IgD-negative memory B cell (primary cell): ENCODE measurements at regions not wholly inside any gene's neighbourhood (a gene's known extent, or its start where the extent isn't known, plus 50 kb on each side); places are given as distances from the start of the nearest gene placed in this dataset.
A peak's percentile ranks its signal among the peaks of the same experiment; 100 is the strongest.

ENCODE experiments used
- H3K27ac Mint-ChIP-seq, 3 donors: one replicate each; pipeline ENCODE4 v1.8.0; 2020 to 2022; ENCODE audit warnings: mild to moderate bottlenecking in 3 of 3, mixed read lengths in 3 of 3, moderate library complexity in 1 of 3
- H3K27me3 Mint-ChIP-seq: one replicate; pipeline ENCODE4 v1.8.0; 2021; ENCODE audit warnings: mixed read lengths
- H3K36me3 Mint-ChIP-seq: one replicate; pipeline ENCODE4 v1.8.0; 2020; ENCODE audit warnings: mild to moderate bottlenecking, mixed read lengths
- H3K4me1 Mint-ChIP-seq, 3 donors: one replicate each; pipeline ENCODE4 v1.8.0; 2020 to 2022; ENCODE audit warnings: mixed read lengths in 3 of 3, mild to moderate bottlenecking in 1 of 3
- H3K4me3 Mint-ChIP-seq, 4 donors: one replicate each; pipeline ENCODE4 v1.8.0; 2020 to 2022; ENCODE audit warnings: mild to moderate bottlenecking in 4 of 4, mixed read lengths in 4 of 4, moderate library complexity in 3 of 4
- H3K9me3 Mint-ChIP-seq, 3 donors: one replicate each; pipeline ENCODE4 v1.8.0; 2020 to 2021; ENCODE audit warnings: mixed read lengths in 3 of 3, mild to moderate bottlenecking in 1 of 3

GRCh38 chr1:67582625-67583461 is 102.2 kb upstream of the GADD45A start:
- H3K9me3 Mint-ChIP-seq: peaks cover 0 to 2% (median 0%) of the 10 kb centered on the region in 3 donors
- H3K36me3 Mint-ChIP-seq: peaks cover 5% of the 10 kb centered on the region
- H3K27ac Mint-ChIP-seq: peak overlapping the region in 1 of 3 donors; percentile 23
- H3K4me3 Mint-ChIP-seq: no peak overlapping the region
- H3K27me3 Mint-ChIP-seq: peaks cover 2% of the 10 kb centered on the region
- no peaks in the 10 kb centered on the region for H3K4me1 Mint-ChIP-seq

- Mint-ChIP-seq H3K36me3 (peaks cover 5% of the 10 kb centered on the region), H3K9me3 (peaks cover 0 to 3% (median 0%) of the 10 kb centered on the region in 3 donors), H3K4me3 (no peak overlapping the region), H3K27me3 (peaks cover 2% of the 10 kb centered on the region), H3K4me1 (no peaks in the 10 kb centered on the region), H3K27ac (no peak overlapping the region)
These were observed 101.5 kb upstream of the GADD45A start for GRCh38 chr1:67583462-67583950.

- peaks cover 0 to 4% (median 0%) of the 10 kb centered on the region in 3 donors for H3K9me3 Mint-ChIP-seq
- H3K27ac Mint-ChIP-seq: no peak overlapping the region
- peaks cover 2% of the 10 kb centered on the region for H3K27me3 Mint-ChIP-seq
- H3K4me1 Mint-ChIP-seq: no peaks in the 10 kb centered on the region
- peaks cover 5% of the 10 kb centered on the region for H3K36me3 Mint-ChIP-seq
- no peak overlapping the region for H3K4me3 Mint-ChIP-seq
These were observed 100.1 kb upstream of the GADD45A start for GRCh38 chr1:67584938-67585337.

GRCh38 chr1:67586596-67586995 is 98.4 kb upstream of the GADD45A start:
- H3K36me3 Mint-ChIP-seq: peaks cover 4% of the 10 kb centered on the region
- peaks cover 0 to 4% (median 0%) of the 10 kb centered on the region in 3 donors for H3K9me3 Mint-ChIP-seq
- H3K27ac Mint-ChIP-seq: no peak overlapping the region
- no peak overlapping the region for H3K4me3 Mint-ChIP-seq
- peaks cover under 1% of the 10 kb centered on the region for H3K27me3 Mint-ChIP-seq
- H3K4me1 Mint-ChIP-seq: no peaks in the 10 kb centered on the region

GRCh38 chr1:67588178-67588855 is 96.7 kb upstream of the GADD45A start:
- Mint-ChIP-seq H3K27ac (no peak overlapping the region), H3K4me1 (no peaks in the 10 kb centered on the region), H3K27me3 (no peaks in the 10 kb centered on the region), H3K9me3 (peaks cover 0 to 4% (median 0%) of the 10 kb centered on the region in 3 donors), H3K4me3 (no peak overlapping the region), H3K36me3 (peaks cover 4% of the 10 kb centered on the region)

GRCh38 chr1:67589519-67590233 is 95.3 kb upstream of the GADD45A start:
- Mint-ChIP-seq H3K36me3 (peaks cover 4% of the 10 kb centered on the region), H3K4me3 (no peak overlapping the region), H3K9me3 (peaks cover 0 to 4% (median 0%) of the 10 kb centered on the region in 3 donors), H3K27me3 (no peaks in the 10 kb centered on the region), H3K27ac (no peak overlapping the region), H3K4me1 (no peaks in the 10 kb centered on the region)

- Mint-ChIP-seq H3K27me3 (no peaks in the 10 kb centered on the region), H3K27ac (no peak overlapping the region), H3K4me3 (no peak overlapping the region), H3K36me3 (peaks cover 4% of the 10 kb centered on the region), H3K4me1 (no peaks in the 10 kb centered on the region), H3K9me3 (peaks cover 0 to 4% (median 0%) of the 10 kb centered on the region in 3 donors)
These were observed 94.7 kb upstream of the GADD45A start for GRCh38 chr1:67590329-67590728.

- Mint-ChIP-seq H3K9me3 (peaks cover 0 to 3% (median 2%) of the 10 kb centered on the region in 3 donors), H3K4me3 (no peak overlapping the region), H3K27ac (no peak overlapping the region), H3K4me1 (no peaks in the 10 kb centered on the region), H3K36me3 (peaks cover 1% of the 10 kb centered on the region), H3K27me3 (peaks cover 2% of the 10 kb centered on the region)
These were observed 90.2 kb upstream of the GADD45A start for GRCh38 chr1:67594764-67595163.

- H3K36me3 Mint-ChIP-seq: peaks cover 1% of the 10 kb centered on the region
- H3K9me3 Mint-ChIP-seq: peaks cover 0 to 3% (median 2%) of the 10 kb centered on the region in 3 donors
- H3K27ac Mint-ChIP-seq: no peak overlapping the region
- no peaks in the 10 kb centered on the region for H3K4me1 Mint-ChIP-seq
- no peak overlapping the region for H3K4me3 Mint-ChIP-seq
- peaks cover 2% of the 10 kb centered on the region for H3K27me3 Mint-ChIP-seq
These were observed 88.3 kb upstream of the GADD45A start for GRCh38 chr1:67596674-67597073.

- H3K4me1 Mint-ChIP-seq: no peaks in the 10 kb centered on the region
- no peak overlapping the region for H3K27ac Mint-ChIP-seq
- peaks cover 2% of the 10 kb centered on the region for H3K27me3 Mint-ChIP-seq
- no peaks in the 10 kb centered on the region for H3K36me3 Mint-ChIP-seq
- no peak overlapping the region for H3K4me3 Mint-ChIP-seq
- peaks cover 0 to 3% (median 2%) of the 10 kb centered on the region in 3 donors for H3K9me3 Mint-ChIP-seq
These were observed 87.7 kb upstream of the GADD45A start for GRCh38 chr1:67597336-67597735.

GRCh38 chr1:67599085-67599484 is 85.9 kb upstream of the GADD45A start:
- H3K36me3 Mint-ChIP-seq: no peaks in the 10 kb centered on the region
- no peak overlapping the region for H3K27ac Mint-ChIP-seq
- H3K9me3 Mint-ChIP-seq: peaks cover 0 to 3% (median 2%) of the 10 kb centered on the region in 3 donors
- H3K27me3 Mint-ChIP-seq: peaks cover 2% of the 10 kb centered on the region
- no peaks in the 10 kb centered on the region for H3K4me1 Mint-ChIP-seq
- H3K4me3 Mint-ChIP-seq: no peak overlapping the region

GRCh38 chr1:67601539-67601938 is 83.5 kb upstream of the GADD45A start:
- H3K27ac Mint-ChIP-seq: no peak overlapping the region
- H3K4me3 Mint-ChIP-seq: no peak overlapping the region
- no peaks in the 10 kb centered on the region for H3K36me3 Mint-ChIP-seq
- H3K4me1 Mint-ChIP-seq: no peaks in the 10 kb centered on the region
- H3K9me3 Mint-ChIP-seq: peaks cover 0 to 3% (median 2%) of the 10 kb centered on the region in 3 donors
- peaks cover 2% of the 10 kb centered on the region for H3K27me3 Mint-ChIP-seq

- no peak overlapping the region for H3K27ac Mint-ChIP-seq
- H3K27me3 Mint-ChIP-seq: peaks cover 2% of the 10 kb centered on the region
- no peaks in the 10 kb centered on the region for H3K36me3 Mint-ChIP-seq
- H3K9me3 Mint-ChIP-seq: peaks cover 0 to 3% (median 2%) of the 10 kb centered on the region in 3 donors
- H3K4me3 Mint-ChIP-seq: no peak overlapping the region
- no peaks in the 10 kb centered on the region for H3K4me1 Mint-ChIP-seq
These were observed 83.0 kb upstream of the GADD45A start for GRCh38 chr1:67601955-67602354.

GRCh38 chr1:67604778-67605177 is 80.2 kb upstream of the GADD45A start:
- Mint-ChIP-seq H3K4me1 (no peaks in the 10 kb centered on the region), H3K27me3 (peaks cover under 1% of the 10 kb centered on the region), H3K27ac (no peak overlapping the region), H3K36me3 (no peaks in the 10 kb centered on the region), H3K9me3 (no peaks in the 10 kb centered on the region), H3K4me3 (no peak overlapping the region)

- H3K27me3 Mint-ChIP-seq: peaks cover 2% of the 10 kb centered on the region
- H3K9me3 Mint-ChIP-seq: no peaks in the 10 kb centered on the region
- no peak overlapping the region for H3K4me3 Mint-ChIP-seq
- no peaks in the 10 kb centered on the region for H3K36me3 Mint-ChIP-seq
- H3K27ac Mint-ChIP-seq: no peak overlapping the region
- no peaks in the 10 kb centered on the region for H3K4me1 Mint-ChIP-seq
These were observed 79.7 kb upstream of the GADD45A start for GRCh38 chr1:67605209-67605780.
